ENCODE measurements at regions not wholly inside any gene's neighbourhood (a gene's known extent, or its start where the extent isn't known, plus 50 kb on each side); places are given as distances from the start of the nearest gene placed in this dataset.

DNA sequence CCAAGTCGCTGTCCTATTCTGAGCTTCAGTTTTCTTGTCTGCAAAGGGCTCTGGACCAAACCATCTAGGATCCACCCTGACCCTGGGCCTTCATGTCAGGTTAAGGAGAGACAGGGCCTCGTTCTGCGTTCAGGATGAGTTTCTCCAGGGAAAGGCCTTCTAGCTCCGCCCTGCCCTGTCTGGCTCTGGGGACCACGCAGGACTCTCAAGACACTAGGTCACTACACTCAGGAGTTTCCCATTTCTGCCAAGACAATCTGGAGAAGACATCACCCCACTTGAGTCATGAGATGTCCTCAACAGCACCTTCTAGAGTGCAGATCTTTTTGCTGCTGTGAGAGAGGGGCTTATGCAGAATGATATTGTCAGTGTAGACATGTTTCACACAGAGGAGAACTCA is 53.2 kb upstream of the KCNMB1 start (continued):
- TF ChIP-seq EP300 (IDR thresholded peaks at IDR 0.05; ENCODE audit: borderline replicate concordance in 1 of 2, low read depth in 1 of 2, low read length in 1 of 2), result no peak
- TF ChIP-seq POLR2AphosphoS5 (IDR thresholded peaks at IDR 0.05; ENCODE audit: low read depth, low read length), result no peak
- no peak for TF ChIP-seq CHD2 (IDR thresholded peaks at IDR 0.05; ENCODE audit: low read length, partially characterized antibody)
- no peak for TF ChIP-seq RXRA (IDR thresholded peaks at IDR 0.05; ENCODE audit: borderline replicate concordance, low read depth)
- TF ChIP-seq ELF1 (IDR thresholded peaks at IDR 0.05), result no peak
- TF ChIP-seq, protein P1, sequence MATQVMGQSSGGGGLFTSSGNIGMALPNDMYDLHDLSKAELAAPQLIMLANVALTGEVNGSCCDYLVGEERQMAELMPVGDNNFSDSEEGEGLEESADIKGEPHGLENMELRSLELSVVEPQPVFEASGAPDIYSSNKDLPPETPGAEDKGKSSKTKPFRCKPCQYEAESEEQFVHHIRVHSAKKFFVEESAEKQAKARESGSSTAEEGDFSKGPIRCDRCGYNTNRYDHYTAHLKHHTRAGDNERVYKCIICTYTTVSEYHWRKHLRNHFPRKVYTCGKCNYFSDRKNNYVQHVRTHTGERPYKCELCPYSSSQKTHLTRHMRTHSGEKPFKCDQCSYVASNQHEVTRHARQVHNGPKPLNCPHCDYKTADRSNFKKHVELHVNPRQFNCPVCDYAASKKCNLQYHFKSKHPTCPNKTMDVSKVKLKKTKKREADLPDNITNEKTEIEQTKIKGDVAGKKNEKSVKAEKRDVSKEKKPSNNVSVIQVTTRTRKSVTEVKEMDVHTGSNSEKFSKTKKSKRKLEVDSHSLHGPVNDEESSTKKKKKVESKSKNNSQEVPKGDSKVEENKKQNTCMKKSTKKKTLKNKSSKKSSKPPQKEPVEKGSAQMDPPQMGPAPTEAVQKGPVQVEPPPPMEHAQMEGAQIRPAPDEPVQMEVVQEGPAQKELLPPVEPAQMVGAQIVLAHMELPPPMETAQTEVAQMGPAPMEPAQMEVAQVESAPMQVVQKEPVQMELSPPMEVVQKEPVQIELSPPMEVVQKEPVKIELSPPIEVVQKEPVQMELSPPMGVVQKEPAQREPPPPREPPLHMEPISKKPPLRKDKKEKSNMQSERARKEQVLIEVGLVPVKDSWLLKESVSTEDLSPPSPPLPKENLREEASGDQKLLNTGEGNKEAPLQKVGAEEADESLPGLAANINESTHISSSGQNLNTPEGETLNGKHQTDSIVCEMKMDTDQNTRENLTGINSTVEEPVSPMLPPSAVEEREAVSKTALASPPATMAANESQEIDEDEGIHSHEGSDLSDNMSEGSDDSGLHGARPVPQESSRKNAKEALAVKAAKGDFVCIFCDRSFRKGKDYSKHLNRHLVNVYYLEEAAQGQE (IDR thresholded peaks at IDR 0.05; ENCODE audit: low read depth, low read length), result no peak
- TF ChIP-seq TEAD4 (IDR thresholded peaks at IDR 0.05; ENCODE audit: borderline replicate concordance, insufficient read depth), result no peak

DNA sequence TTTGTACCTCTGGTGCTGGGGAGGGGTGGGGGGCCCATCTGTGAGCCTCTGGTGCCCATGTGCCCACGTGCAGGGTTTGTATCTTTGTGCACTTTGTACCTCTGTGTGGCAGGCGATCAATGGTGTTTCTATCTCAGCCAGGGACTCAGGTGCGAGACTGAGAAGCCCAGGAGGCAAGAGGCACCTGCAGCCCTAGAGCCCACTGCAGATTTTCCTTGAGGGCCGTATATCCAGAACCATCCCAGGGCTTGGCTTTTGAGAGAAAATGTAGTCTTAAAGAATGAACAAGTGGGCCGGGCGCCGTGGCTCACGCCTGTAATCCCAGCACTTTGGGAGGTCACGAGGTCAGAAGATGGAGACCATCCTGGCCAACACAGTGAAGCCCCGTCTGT is 52.2 kb upstream of the KCNMB1 start:
- no peak for DNase-seq
- CTCF ChIA-PET, result interaction anchor here (0.7 to 1.4 kb wide), 4 partner anchors 27 to 193 kb away, joined by 3 to 5 read pairs (median 3); no protein-coding TSS in a partner anchor
- H3K9me3 ChIP-seq, result no peaks in the 10 kb centered on the region

DNA sequence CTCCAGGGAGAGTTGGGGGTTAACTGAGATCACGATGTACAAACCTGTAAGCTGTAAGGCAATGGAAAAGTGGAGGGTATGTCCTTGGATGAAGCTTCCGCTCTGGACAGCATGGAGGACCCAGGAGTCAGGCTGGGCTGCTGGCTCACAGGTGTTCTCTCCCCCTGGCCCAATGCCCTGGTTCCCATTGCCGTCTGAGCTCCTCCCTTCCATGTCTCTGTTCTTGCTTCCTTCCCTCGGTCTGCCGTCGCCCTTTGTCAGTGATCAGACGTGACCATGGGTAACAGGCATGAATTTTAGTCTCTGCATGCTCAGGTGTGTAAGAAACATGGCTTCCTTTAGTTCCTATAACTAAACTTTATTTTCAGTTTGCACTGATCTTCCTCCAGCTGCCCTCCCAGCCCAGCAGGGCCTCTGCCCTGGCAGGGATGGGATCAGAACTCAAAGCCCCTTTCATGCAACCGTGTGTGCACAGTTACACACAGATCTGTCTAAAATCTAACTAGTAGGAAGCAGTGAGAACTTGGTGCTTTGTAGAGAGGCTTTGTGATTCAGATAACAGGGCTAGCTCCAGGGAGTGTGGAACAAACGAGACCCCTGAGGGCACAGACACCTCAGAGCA is 51.7 kb upstream of the KCNMB1 start:
- Histone ChIP-seq H3K4me2 (no peak overlapping the region), H3K79me2 (ENCODE audit: insufficient read depth) (no peaks in the 10 kb centered on the region), H3K4me3 (ENCODE audit: low read depth in 2 of 2, low read length in 1 of 2) (no peak overlapping the region), H3K9ac (no peak overlapping the region), H3K36me3 (replicated peaks in 1 of 2; ENCODE audit: control insufficient read depth in 1 of 2, insufficient read depth in 2 of 2, low read length in 1 of 2) (no peaks in the 10 kb centered on the region), H3K9me3 (no peaks in the 10 kb centered on the region), H3F3A (replicated peaks; ENCODE audit: insufficient read depth) (no peaks in the 10 kb centered on the region), H3K9me2 (no peaks in the 10 kb centered on the region), H2AFZ (ENCODE audit: low read depth) (no peak overlapping the region), H3K27ac (ENCODE audit: low read depth in 2 of 2, low read length in 1 of 2) (no peak overlapping the region), H3K4me1 (ENCODE audit: control insufficient read depth in 1 of 2, insufficient read depth in 2 of 2, low read depth in 1 of 2, low read length in 1 of 2) (no peaks in the 10 kb centered on the region; a peak in 1 of 4 replicates), H4K20me1 (ENCODE audit: insufficient read depth) (no peaks in the 10 kb centered on the region), H3K27me3 (ENCODE audit: insufficient read depth) (no peaks in the 10 kb centered on the region)
- CTCF ChIA-PET, result interaction anchor here (1.1 kb wide), 1 partner anchor 193 kb away, joined by 4 read pairs; no protein-coding TSS in a partner anchor
- TF ChIP-seq, protein P2, sequence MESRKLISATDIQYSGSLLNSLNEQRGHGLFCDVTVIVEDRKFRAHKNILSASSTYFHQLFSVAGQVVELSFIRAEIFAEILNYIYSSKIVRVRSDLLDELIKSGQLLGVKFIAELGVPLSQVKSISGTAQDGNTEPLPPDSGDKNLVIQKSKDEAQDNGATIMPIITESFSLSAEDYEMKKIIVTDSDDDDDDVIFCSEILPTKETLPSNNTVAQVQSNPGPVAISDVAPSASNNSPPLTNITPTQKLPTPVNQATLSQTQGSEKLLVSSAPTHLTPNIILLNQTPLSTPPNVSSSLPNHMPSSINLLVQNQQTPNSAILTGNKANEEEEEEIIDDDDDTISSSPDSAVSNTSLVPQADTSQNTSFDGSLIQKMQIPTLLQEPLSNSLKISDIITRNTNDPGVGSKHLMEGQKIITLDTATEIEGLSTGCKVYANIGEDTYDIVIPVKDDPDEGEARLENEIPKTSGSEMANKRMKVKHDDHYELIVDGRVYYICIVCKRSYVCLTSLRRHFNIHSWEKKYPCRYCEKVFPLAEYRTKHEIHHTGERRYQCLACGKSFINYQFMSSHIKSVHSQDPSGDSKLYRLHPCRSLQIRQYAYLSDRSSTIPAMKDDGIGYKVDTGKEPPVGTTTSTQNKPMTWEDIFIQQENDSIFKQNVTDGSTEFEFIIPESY (IDR thresholded peaks at IDR 0.05; ENCODE audit: borderline replicate concordance, low read depth), result no peak
- TF ChIP-seq EP300 (IDR thresholded peaks at IDR 0.05; ENCODE audit: borderline replicate concordance in 1 of 2, low read depth in 1 of 2, low read length in 1 of 2) (no peak), TEAD4 (IDR thresholded peaks at IDR 0.05; ENCODE audit: borderline replicate concordance, insufficient read depth) (no peak), TAF1 (IDR thresholded peaks at IDR 0.05; ENCODE audit: borderline replicate concordance, low read depth, low read length) (no peak), SMC3 (IDR thresholded peaks at IDR 0.05; ENCODE audit: low read depth, low read length) (no peak), RXRA (IDR thresholded peaks at IDR 0.05; ENCODE audit: borderline replicate concordance, low read depth) (no peak)
- POLR2A ChIA-PET, result no interaction called here
- DNase-seq, result no peak
- WGBS (ENCODE audit: low lambda C conversion rate), result 88% methylated on average over 8 of the region's 9 CpGs

More for the DNA sequence above, 52.2 kb upstream of the KCNMB1 start:
- Histone ChIP-seq H3K9me2 (no peaks in the 10 kb centered on the region), H3F3A (replicated peaks; ENCODE audit: insufficient read depth) (no peaks in the 10 kb centered on the region), H3K4me3 (ENCODE audit: low read depth in 2 of 2, low read length in 1 of 2) (no peak overlapping the region), H3K79me2 (ENCODE audit: insufficient read depth) (no peaks in the 10 kb centered on the region), H4K20me1 (ENCODE audit: insufficient read depth) (no peaks in the 10 kb centered on the region), H2AFZ (ENCODE audit: low read depth) (no peak overlapping the region), H3K27ac (ENCODE audit: low read depth in 2 of 2, low read length in 1 of 2) (no peak overlapping the region), H3K4me2 (no peak overlapping the region), H3K4me1 (ENCODE audit: control insufficient read depth in 1 of 2, insufficient read depth in 2 of 2, low read depth in 1 of 2, low read length in 1 of 2) (no peaks in the 10 kb centered on the region; a peak in 1 of 4 replicates), H3K9ac (no peak overlapping the region), H3K27me3 (ENCODE audit: insufficient read depth) (no peaks in the 10 kb centered on the region), H3K36me3 (replicated peaks in 1 of 2; ENCODE audit: control insufficient read depth in 1 of 2, insufficient read depth in 2 of 2, low read length in 1 of 2) (no peaks in the 10 kb centered on the region)
- POLR2A ChIA-PET, result no interaction called here
- WGBS (ENCODE audit: low lambda C conversion rate), result 85% methylated on average over 8 of the region's 10 CpGs
- TF ChIP-seq RFX5 (IDR thresholded peaks at IDR 0.05; ENCODE audit: low read length) (no peak), SIN3A (IDR thresholded peaks at IDR 0.05; ENCODE audit: borderline replicate concordance, low read depth, low read length) (no peak)
